ENCODE measurements at regions not wholly inside any gene's neighbourhood (a gene's known extent, or its start where the extent isn't known, plus 50 kb on each side); places are given as distances from the start of the nearest gene placed in this dataset.

- DNase-seq = no peak
Measured at GRCh38 chr4:177699365-177700213, 257.4 kb upstream of the AGA start.

DNA sequence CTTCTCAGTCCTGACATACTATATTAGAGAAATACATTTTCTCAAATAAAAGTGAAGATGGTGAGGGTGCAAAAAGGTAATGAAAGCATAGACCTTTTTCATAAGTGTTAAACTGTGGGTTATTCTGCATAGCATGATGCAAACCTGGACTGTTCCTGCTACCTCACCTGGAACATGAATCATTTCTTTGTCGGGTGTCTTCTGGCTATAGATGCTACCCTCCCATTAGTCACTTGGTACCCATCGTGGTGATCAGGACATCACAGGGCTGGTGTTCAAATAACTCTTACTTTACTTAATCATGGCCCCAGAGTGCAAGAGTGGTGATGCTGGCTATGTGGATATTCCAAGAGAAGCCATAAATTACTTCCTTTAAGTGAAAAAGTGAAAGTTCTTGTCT, 264.7 kb upstream of the AGA start:
- no peak for DNase-seq

DNA sequence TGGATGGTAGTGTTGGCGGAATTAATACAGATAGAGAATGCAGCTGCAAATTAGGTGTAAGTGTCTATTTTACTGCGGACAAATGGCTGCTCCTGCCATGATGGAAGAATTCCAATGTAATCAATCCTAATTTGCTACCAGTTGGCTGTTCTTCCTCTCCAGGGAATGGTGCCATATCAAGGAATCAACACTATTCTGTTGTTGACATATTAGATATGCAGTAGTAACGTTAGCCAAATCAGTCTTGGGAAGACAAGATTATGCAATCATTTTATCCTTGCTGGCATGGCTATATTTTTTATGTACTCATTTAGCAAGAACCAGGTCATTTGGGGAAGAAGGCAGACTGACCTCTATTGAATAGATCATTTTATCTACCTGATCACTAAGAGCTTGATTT, 271.2 kb upstream of the AGA start:
- DNase-seq = no peak

- no peak for DNase-seq
Measured at GRCh38 chr4:177717407-177717806, 275.2 kb upstream of the AGA start.

DNA sequence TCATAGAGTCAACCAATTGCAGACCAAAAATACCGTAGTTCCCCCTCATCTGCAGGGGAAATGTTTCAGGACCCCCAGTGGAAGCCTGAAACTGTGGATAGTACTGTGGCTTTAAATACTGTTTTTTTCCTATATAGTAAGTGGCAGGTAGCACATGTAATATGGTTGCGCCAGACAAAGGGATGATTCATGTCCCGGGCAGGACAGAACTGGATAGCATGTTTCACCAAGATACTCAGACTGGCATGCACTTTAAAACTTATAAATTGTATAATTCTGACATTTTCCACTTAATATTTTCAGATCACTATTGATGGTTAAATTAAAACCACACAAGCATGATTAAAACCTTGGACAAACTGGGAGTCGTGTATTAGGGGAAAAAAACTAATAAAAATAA, 276.3 kb upstream of the AGA start:
- no peak for DNase-seq

DNA sequence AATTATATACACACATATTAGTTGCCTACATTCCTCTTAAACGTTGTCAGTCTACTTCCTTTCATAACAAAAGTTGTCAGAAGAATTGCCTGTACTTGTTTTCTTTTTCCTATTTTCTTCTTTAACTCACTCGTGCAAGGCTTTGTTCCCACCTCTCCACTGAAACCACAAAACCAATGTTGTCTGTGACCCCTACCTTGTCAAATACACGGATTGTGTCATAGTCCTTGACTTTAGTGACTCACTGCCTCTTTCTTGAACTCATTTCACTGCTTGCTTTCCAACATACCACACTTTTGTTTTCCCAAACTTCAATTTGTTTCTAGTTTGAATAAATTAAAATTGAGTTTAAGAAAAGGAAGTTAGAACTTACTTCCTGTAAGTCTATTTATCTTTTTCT, 283.9 kb upstream of the AGA start:
- DNase-seq = no peak

DNA sequence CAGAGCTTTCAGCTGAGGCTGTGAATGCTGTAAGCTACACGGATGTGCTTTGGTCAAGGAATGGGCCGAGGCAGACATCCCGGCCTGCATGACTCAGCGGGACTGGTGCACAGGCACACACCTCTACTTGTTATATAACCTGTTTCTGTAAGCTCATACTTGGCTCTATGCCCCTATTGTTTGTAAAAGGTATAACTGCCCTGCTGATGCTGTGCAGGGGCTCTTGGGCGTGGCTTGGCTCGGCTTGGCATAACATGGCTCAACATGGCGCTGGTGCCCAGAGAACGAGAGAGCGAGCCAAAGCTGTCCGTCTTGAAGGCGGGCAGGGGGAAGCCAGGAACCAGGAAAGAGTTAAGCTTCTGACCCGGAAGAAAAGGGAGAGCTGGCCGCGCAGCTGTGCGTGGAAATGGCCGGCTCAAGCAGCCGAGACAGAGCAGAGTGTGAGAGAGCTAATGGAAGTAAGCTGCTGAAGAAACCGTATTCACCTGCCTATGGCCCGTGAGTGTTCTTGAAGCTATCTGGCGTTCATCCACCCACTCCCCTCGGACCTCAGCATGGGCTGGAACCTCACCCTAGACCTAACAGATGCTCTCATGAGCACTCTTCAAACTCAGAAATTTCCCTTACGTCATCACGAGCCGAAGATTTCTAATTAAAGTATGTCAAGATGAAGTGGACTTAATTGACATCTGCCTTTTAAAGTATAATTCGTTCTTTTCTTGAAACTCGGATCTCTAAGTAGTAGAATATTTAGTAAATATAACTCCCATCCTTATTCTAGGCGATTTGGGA, 286.3 kb upstream of the AGA start:
- no peak for DNase-seq

- no peak for DNase-seq
Measured at GRCh38 chr4:177729681-177730080, 287.4 kb upstream of the AGA start.

DNA sequence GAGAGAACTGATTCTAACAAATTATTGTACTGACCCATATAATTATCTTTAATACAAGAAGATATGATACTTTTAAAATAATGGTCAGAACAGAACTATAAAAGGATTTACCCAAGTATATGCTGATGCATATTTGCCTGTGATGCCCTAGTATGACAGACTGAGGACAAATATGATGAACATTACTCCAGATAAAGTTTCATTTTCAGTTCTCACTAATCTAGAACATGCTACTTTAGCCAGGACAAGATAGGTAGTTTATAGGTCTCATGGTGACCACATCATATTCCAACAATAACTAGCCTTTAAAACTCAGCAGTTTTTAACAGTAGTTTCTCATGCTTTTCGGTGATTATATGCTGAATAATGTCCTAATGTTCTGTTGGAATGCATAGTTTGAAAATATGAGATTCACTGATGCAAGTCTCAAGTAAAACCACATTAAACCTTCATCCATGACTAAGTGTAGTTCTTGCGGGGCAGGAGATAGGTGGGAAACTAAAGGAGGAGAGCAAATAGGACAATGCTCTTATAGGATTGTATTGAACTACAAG, 295.2 kb upstream of the AGA start:
- no peak for DNase-seq

DNA sequence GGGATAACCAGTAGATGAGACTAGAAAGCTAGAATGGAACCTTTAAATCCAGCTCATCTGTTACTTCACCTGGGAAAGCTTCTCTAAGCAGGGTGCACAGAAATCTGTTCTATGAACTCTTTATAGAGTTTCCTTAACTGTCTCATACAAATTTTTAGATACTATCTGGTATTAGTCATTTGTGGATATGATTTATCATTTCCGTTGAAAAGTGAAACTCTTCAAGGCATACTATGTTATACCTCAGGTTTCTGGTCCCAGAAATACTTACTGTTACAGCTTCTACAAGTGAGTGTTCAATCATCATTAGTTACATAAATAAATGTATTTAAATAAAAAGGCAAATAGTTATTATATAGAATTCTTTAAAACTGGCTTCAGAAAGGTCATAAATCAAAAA, 298.3 kb upstream of the AGA start:
- DNase-seq = no peak

DNA sequence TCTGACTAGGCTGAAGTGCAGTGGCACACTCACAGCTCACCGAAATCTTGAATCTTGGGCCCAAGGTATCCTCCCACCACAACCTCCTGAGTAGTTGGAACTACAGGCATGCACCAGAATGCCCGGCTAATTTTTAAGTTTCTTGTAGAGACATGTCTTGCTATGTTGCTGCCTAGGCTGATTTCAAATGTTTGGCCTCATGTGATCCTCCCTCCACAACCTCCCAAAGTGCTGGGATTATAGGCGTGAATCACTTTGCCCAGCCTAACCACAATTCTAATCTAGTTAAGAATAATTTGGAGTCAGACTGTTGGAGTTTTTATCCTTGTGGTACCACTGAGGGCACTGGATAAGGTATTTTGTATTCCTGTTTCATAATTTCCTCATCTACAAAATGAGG, 317.5 kb upstream of the AGA start:
- no peak for DNase-seq

- DNase-seq = no peak
Measured at GRCh38 chr4:177761692-177762091, 319.5 kb upstream of the AGA start.

DNA sequence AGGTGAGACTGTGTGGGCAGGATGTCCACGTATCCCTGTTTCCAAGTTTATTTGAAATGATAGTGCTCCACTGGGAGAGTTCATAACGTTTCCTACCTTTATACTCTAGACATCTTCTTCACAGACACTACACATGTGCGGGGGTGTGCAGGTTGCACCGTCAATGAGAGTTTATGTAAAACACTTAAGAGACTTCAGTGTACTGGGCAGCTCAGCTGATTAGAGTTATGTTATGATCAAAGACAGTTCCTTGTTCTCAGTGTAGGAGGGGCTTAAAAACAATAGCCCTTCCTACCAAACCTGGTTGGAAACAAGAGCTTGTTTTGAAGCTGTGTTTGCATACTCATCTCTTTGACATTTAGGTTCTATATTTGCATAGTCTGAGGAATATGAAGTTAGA, 326.9 kb upstream of the AGA start:
- DNase-seq = no peak

GRCh38 chr4:177770776-177771175, 328.5 kb upstream of the AGA start:
- DNase-seq = no peak

GRCh38 chr4:177771645-177772044, 329.4 kb upstream of the AGA start:
- DNase-seq = no peak

DNA sequence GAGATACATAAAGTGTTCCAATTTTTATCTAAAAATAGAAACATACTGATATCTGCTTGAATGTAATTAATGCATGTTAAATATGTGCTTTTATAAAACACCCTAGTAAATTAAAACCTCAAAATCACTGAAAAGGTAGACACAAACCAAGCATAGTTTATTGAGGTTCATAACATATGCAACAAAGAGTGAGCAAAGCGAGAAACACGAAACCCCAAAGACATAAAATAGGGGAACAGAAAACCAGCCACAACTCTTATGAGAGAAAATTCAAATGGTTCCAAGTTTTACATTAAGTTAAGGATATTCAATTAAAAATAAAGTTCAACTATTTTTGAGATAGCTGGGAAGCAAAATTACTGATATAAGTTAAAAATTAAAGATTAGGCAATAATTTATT, 336.4 kb upstream of the AGA start:
- DNase-seq = no peak

DNA sequence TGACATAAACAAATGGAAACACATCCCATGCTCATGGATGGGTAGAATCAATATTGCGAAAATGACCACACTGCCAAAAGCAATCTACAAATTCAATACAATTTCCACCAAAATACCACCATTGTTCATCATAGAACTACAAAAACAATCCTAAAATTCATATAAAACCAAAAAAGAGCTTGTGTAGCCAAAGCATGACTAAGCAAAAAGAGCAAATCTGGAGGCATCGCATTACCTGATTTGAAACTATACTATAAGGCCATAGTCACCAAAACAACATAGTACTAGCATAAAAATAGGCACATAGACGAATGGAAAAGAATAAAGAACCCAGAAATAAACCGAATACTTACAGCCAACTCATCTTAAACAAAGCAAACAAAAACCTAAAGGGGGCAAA, 342.8 kb upstream of the AGA start:
- no peak for DNase-seq

DNA sequence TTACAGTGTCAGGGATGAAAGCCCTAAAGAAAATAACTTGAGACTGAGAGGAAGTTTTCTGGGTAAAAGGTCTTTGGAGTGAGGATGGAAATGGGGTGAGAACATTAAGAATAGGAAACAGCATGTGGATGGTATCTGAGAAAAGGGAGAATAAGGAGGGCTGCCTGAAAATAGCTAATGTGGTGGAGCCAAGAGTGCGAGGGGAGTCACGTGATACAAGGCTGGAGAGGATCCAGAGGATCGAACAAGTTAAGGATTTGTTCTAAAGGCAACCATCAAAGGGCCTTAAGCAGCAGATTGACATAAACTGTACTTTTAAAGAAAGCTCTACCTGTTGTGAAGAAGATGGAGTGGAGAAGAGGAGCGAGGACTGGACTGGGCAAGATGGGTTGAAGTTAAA, 347.4 kb upstream of the AGA start:
- no peak for DNase-seq

DNA sequence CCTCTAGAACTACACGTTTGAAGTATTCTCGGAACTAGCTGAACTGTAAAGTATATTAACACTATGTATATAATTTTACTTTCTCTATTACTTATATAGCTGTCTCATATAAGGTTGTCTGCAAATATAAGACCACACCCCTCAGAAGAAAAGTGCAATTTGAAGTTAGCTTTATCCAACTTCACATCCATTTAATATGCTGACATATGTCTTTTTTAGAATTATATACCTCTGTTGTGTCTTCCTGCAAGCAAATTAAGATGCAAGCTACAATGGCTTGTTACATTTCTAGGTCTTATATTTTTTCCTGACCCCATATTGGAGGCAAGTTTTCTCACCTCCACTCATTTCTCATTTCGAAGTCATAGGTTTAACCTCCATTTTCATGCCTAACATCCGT, 349.0 kb upstream of the AGA start:
- no peak for DNase-seq

GRCh38 chr4:177796841-177797240, 354.6 kb upstream of the AGA start:
- no peak for DNase-seq

DNA sequence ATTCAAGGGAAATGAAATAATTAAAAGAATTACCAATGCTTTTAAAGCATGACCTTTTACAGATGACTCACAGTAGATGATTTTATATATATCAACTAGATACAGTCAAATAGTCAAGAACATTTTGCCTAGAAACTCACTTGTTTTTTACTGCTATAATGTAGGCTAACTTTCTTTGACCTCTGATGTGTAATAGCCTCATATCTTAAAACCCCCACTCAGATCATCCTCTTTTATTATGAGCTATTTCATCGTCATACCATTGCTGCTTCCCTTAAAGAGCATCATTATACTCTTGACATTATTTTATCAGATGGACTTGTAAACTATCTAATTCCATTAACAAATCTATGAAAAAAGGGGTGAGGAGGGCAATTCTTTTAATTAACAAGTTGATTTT, 355.9 kb upstream of the AGA start:
- DNase-seq = no peak

DNA sequence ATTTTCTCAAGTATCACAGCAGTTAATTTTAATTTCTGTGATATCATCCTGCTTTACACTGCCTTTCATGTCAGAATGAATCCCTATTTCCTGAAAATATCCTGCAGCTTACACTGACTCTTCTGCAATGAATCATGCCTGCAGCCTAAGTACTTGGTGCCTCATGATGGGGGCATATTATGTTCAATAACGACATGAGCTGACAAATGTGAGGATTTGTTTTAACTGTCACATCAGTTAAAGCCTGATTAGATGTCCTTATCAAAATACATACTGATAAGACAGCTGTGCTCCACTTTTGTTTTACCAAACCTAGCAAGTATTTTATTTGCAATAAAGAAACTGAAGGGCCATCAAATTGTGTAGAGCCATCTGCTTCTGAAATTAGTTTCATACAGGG, 359.9 kb upstream of the AGA start:
- DNase-seq = no peak

- DNase-seq = no peak
Measured at GRCh38 chr4:177802661-177803060, 360.4 kb upstream of the AGA start.

- DNase-seq = no peak
Measured at GRCh38 chr4:177803151-177803550, 360.9 kb upstream of the AGA start.

Data from CD4-positive, alpha-beta T cell treated with Interferon gamma for 1 hour (primary cell).